ENCODE measurements at regions not wholly inside any gene's neighbourhood (a gene's known extent, or its start where the extent isn't known, plus 50 kb on each side); places are given as distances from the start of the nearest gene placed in this dataset.

DNA sequence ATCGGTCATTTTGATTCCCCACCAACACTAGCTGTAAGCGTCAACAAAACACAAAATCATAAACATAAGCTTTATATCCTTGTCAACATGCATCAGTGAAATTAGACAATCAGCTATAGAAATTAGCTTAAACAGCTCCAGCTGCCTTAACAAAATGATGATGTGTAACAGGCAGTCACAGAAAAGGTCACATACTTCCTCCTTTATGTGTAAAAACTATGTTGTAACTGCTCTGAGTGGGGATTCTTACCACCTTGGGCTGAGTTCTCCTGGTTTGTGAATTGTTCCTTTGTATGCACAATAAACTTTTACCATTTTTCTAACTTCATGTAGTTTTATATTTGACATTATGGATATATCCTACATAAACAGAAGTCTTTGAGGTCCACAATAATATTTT is 73.9 kb upstream of the MAP9 start:
- WGBS, 5 donors = 94 to 99% (median 95%) methylated on average over 2 of the region's 2 CpGs
- no peaks in the 10 kb centered on the region for H3K27me3 ChIP-seq (replicated peaks in 1 of 7)
- no peak overlapping the region for H3K27ac ChIP-seq
- DNase-seq = no peak
- no peaks in the 10 kb centered on the region for H3K9me3 ChIP-seq
- no peak overlapping the region for H3K4me3 ChIP-seq
- TF ChIP-seq POLR2AphosphoS5 (IDR thresholded peaks at IDR 0.05) (no peak), POLR2A (IDR thresholded peaks at IDR 0.05) (no peak)
- TF ChIP-seq, protein P1, sequence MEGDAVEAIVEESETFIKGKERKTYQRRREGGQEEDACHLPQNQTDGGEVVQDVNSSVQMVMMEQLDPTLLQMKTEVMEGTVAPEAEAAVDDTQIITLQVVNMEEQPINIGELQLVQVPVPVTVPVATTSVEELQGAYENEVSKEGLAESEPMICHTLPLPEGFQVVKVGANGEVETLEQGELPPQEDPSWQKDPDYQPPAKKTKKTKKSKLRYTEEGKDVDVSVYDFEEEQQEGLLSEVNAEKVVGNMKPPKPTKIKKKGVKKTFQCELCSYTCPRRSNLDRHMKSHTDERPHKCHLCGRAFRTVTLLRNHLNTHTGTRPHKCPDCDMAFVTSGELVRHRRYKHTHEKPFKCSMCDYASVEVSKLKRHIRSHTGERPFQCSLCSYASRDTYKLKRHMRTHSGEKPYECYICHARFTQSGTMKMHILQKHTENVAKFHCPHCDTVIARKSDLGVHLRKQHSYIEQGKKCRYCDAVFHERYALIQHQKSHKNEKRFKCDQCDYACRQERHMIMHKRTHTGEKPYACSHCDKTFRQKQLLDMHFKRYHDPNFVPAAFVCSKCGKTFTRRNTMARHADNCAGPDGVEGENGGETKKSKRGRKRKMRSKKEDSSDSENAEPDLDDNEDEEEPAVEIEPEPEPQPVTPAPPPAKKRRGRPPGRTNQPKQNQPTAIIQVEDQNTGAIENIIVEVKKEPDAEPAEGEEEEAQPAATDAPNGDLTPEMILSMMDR (IDR thresholded peaks at IDR 0.05 in 8 of 11, conservative IDR thresholded peaks at IDR 0.05 in 3 of 11) = no peak
- H3K36me3 ChIP-seq = no peaks in the 10 kb centered on the region
- intact Hi-C loops (cut with DNase I; ENCODE audit: low total_unique reads) = no loop called here
- no peaks in the 10 kb centered on the region for H3K4me1 ChIP-seq

DNA sequence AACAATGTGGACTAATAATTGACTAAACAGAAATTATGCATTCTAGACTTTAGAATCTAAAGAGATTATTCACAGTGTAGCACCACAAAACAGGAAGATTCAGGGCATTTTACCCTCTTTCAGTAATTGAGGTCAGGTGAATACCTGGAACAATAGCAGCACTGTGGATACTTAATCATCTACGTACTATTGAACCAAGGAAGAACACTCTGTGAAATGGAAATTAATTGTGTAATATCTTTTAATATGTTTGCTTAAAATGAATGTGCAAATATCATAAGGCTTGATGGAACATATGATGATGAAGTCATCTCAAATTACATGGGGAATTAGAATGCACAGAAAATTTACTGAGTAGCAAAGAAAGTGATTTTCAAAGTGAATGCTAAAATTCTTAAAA is 68.5 kb upstream of the MAP9 start:
- Histone ChIP-seq H3K27me3 (replicated peaks in 1 of 7) (peaks cover 0 to 11% (median 3%) of the 10 kb centered on the region in 7 donors), H3K4me1 (peaks cover 0 to 12% (median 2%) of the 10 kb centered on the region in 6 donors), H3K36me3 (no peaks in the 10 kb centered on the region), H3K27ac (no peak overlapping the region), H3K4me3 (no peak overlapping the region), H3K9me3 (no peaks in the 10 kb centered on the region)
- intact Hi-C loops (cut with DNase I; ENCODE audit: low total_unique reads) = no loop called here
- WGBS, 5 donors = 83 to 98% (median 87%) methylated on average over 1 of the region's 1 CpG
- DNase-seq = no peak
- TF ChIP-seq, protein P1 (IDR thresholded peaks at IDR 0.05 in 8 of 11, conservative IDR thresholded peaks at IDR 0.05 in 3 of 11) = no peak
- no peak for TF ChIP-seq POLR2A (IDR thresholded peaks at IDR 0.05)
- TF ChIP-seq POLR2AphosphoS5 (IDR thresholded peaks at IDR 0.05) = no peak

DNA sequence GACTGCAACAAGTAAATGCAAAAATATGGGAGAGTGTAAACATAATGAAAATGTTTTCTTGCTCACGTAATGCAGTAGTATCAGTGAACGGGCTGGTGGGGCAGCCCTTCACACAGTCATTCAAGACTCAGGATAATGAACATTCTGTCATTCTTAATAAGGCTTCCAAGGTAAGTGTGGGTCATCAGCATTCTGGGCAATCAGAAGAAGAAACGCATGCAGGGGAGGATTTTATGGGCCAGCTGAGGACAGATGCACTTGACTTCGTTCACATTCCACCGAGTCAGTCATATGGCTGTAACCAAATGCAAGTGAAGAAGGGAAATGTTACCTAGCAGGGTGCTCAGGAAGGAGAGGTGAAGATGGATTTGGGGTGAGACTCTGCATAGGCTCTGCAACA is 68.0 kb upstream of the MAP9 start:
- Histone ChIP-seq H3K4me1 (peaks cover 0 to 12% (median 2%) of the 10 kb centered on the region in 6 donors), H3K4me3 (no peak overlapping the region), H3K27ac (no peak overlapping the region), H3K36me3 (no peaks in the 10 kb centered on the region), H3K27me3 (replicated peaks in 1 of 7) (peaks cover 0 to 11% (median 3%) of the 10 kb centered on the region in 7 donors), H3K9me3 (no peaks in the 10 kb centered on the region)
- TF ChIP-seq, protein P1 (IDR thresholded peaks at IDR 0.05 in 8 of 11, conservative IDR thresholded peaks at IDR 0.05 in 3 of 11) = no peak
- TF ChIP-seq POLR2A (IDR thresholded peaks at IDR 0.05) (no peak), POLR2AphosphoS5 (IDR thresholded peaks at IDR 0.05) (no peak)
- DNase-seq = no peak
- 75 to 93% (median 90%) methylated on average over 5 of the region's 5 CpGs for WGBS, 5 donors
- intact Hi-C loops (cut with DNase I; ENCODE audit: low total_unique reads) = loop anchor here (5.0 kb wide), 1 partner anchor 348 kb away; no protein-coding TSS in a partner anchor

DNA sequence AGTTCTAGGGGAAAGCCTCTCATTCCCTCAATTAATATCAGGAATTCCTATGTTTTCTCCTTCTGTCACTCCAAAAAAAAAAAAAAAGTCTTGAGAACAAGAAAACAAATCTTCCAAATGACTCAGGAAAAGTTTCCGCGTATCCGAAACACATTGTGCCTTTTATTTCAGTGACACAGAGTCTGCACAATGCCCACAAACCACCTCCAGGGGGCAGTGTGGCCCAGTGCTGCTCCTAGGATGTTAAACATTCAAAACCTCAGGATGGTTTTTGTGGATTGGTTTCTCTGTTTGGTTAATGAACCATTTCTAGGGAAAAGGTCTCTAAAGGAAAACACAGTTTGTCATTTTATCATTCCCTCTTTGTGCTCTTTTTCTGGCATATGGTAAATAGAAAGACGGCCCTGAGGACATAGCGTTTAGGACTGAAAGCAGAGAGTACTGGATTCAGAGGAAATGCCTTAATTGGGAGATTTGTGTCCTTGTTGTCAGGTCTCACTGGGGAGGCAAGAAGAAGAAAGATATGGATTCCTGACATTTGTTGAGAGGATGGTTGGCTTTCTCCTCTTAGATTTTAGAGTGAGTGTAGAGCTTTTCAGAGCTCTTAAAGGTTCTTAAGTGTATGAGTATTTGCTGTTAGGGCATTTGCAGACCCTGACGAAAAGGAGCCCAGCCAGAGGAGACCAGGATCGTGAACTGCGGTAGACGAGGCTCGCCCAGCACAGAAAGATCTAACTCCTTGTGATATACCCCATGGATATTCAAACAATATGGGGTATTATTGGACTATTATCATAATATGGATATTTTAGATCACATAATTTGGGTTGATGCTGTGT is 65.7 kb upstream of the MAP9 start:
- peaks cover 0 to 12% (median 2%) of the 10 kb centered on the region in 6 donors for H3K4me1 ChIP-seq
- H3K27ac ChIP-seq = peak overlapping the region in 2 of 8 donors; percentile 2 to 17
- no peaks in the 10 kb centered on the region for H3K9me3 ChIP-seq
- DNase-seq = peak; percentile 82
- no peak overlapping the region for H3K4me3 ChIP-seq
- intact Hi-C loops (cut with DNase I; ENCODE audit: low total_unique reads) = loop anchor here (5.0 kb wide), 1 partner anchor 350 kb away; no protein-coding TSS in a partner anchor
- H3K36me3 ChIP-seq = no peaks in the 10 kb centered on the region
- TF ChIP-seq POLR2AphosphoS5 (IDR thresholded peaks at IDR 0.05) = no peak
- TF ChIP-seq, protein P1 (IDR thresholded peaks at IDR 0.05 in 8 of 11, conservative IDR thresholded peaks at IDR 0.05 in 3 of 11) = peak; percentile 64 to 90 (median 85)
- WGBS, 5 donors = 54 to 64% (median 56%) methylated on average over 10 of the region's 10 CpGs
- peaks cover 0 to 11% (median 3%) of the 10 kb centered on the region in 7 donors for H3K27me3 ChIP-seq (replicated peaks in 1 of 7)

Data from spleen (tissue), 11 donors.